ENCODE measurements at regions not wholly inside any gene's neighbourhood (a gene's known extent, or its start where the extent isn't known, plus 50 kb on each side); places are given as distances from the start of the nearest gene placed in this dataset.

- no peak overlapping the region for H3K27ac ChIP-seq
- ChIA-PET POLR2A (ENCODE audit: unreplicated experiment) (no interaction called here), CTCF (no interaction called here)
- H3K4me2 ChIP-seq, result no peak overlapping the region
- no peaks in the 10 kb centered on the region for H4K20me1 ChIP-seq (ENCODE audit: insufficient read depth)
- no peak overlapping the region for H3K4me3 ChIP-seq
- H2AFZ ChIP-seq, result no peak overlapping the region
- no peaks in the 10 kb centered on the region for H3K9me3 ChIP-seq (ENCODE audit: insufficient read depth, low read depth)
- intact Hi-C loops (cut with micrococcal nuclease; ENCODE audit: unreplicated experiment), result no loop called here
- no peaks in the 10 kb centered on the region for H3K9me2 ChIP-seq (ENCODE audit: insufficient read depth)
- no TSS peak for BruUV-seq (replicated peaks)
- no peak for TF ChIP-seq CTCF (conservative IDR thresholded peaks at IDR 0.05)
- no peak for TF ChIP-seq EZH2 (IDR thresholded peaks at IDR 0.05; ENCODE audit: low read depth)
- H3K27me3 ChIP-seq (ENCODE audit: insufficient read depth, low read depth), result no peaks in the 10 kb centered on the region
- no peaks in the 10 kb centered on the region for H3F3A ChIP-seq (ENCODE audit: insufficient read depth, low read depth)
- H3K79me2 ChIP-seq (ENCODE audit: low read depth), result no peaks in the 10 kb centered on the region
- H3K4me1 ChIP-seq (replicated peaks; ENCODE audit: insufficient read depth), result no peaks in the 10 kb centered on the region
- DNase-seq, result no peak
- H3K36me3 ChIP-seq (ENCODE audit: low read depth), result no peaks in the 10 kb centered on the region
Measured at GRCh38 chr9:119095072-119095471, 274.2 kb downstream of the BRINP1 start.

- Histone ChIP-seq H3K9me3 (ENCODE audit: insufficient read depth, low read depth) (no peaks in the 10 kb centered on the region), H3K4me3 (no peak overlapping the region), H3K36me3 (ENCODE audit: low read depth) (no peaks in the 10 kb centered on the region), H2AFZ (no peak overlapping the region), H3F3A (ENCODE audit: insufficient read depth, low read depth) (no peaks in the 10 kb centered on the region), H3K27ac (no peak overlapping the region), H3K9me2 (ENCODE audit: insufficient read depth) (no peaks in the 10 kb centered on the region), H3K79me2 (ENCODE audit: low read depth) (no peaks in the 10 kb centered on the region), H3K4me1 (replicated peaks; ENCODE audit: insufficient read depth) (no peaks in the 10 kb centered on the region), H3K27me3 (ENCODE audit: insufficient read depth, low read depth) (no peaks in the 10 kb centered on the region), H3K4me2 (no peak overlapping the region), H4K20me1 (ENCODE audit: insufficient read depth) (no peaks in the 10 kb centered on the region)
- BruUV-seq (replicated peaks), result no TSS peak
- intact Hi-C loops (cut with micrococcal nuclease; ENCODE audit: unreplicated experiment), result no loop called here
- no peak for TF ChIP-seq EZH2 (IDR thresholded peaks at IDR 0.05; ENCODE audit: low read depth)
- no peak for TF ChIP-seq CTCF (conservative IDR thresholded peaks at IDR 0.05)
- ChIA-PET POLR2A (ENCODE audit: unreplicated experiment) (no interaction called here), CTCF (no interaction called here)
- no peak for DNase-seq
Measured at GRCh38 chr9:119101048-119101447, 268.2 kb downstream of the BRINP1 start.

- intact Hi-C loops (cut with micrococcal nuclease; ENCODE audit: unreplicated experiment), result no loop called here
Measured at GRCh38 chr9:119114681-119115080, 254.6 kb downstream of the BRINP1 start.

More at GRCh38 chr9:119114681-119115080, 254.6 kb downstream of the BRINP1 start:
- Histone ChIP-seq H3K4me1 (replicated peaks; ENCODE audit: insufficient read depth) (no peaks in the 10 kb centered on the region), H2AFZ (no peak overlapping the region), H3K4me3 (no peak overlapping the region), H3K9me3 (ENCODE audit: insufficient read depth, low read depth) (no peaks in the 10 kb centered on the region), H3K27me3 (ENCODE audit: insufficient read depth, low read depth) (no peaks in the 10 kb centered on the region), H3K9me2 (ENCODE audit: insufficient read depth) (no peaks in the 10 kb centered on the region), H4K20me1 (ENCODE audit: insufficient read depth) (no peaks in the 10 kb centered on the region), H3K4me2 (no peak overlapping the region), H3F3A (ENCODE audit: insufficient read depth, low read depth) (no peaks in the 10 kb centered on the region), H3K27ac (no peak overlapping the region), H3K79me2 (ENCODE audit: low read depth) (no peaks in the 10 kb centered on the region), H3K36me3 (ENCODE audit: low read depth) (no peaks in the 10 kb centered on the region)
- TF ChIP-seq EZH2 (IDR thresholded peaks at IDR 0.05; ENCODE audit: low read depth) (no peak), CTCF (conservative IDR thresholded peaks at IDR 0.05) (no peak)
- DNase-seq, result no peak
- no TSS peak for BruUV-seq (replicated peaks)
- ChIA-PET POLR2A (ENCODE audit: unreplicated experiment) (no interaction called here), CTCF (no interaction called here)
